ENCODE measurements at regions not wholly inside any gene's neighbourhood (a gene's known extent, or its start where the extent isn't known, plus 50 kb on each side); places are given as distances from the start of the nearest gene placed in this dataset.

DNA sequence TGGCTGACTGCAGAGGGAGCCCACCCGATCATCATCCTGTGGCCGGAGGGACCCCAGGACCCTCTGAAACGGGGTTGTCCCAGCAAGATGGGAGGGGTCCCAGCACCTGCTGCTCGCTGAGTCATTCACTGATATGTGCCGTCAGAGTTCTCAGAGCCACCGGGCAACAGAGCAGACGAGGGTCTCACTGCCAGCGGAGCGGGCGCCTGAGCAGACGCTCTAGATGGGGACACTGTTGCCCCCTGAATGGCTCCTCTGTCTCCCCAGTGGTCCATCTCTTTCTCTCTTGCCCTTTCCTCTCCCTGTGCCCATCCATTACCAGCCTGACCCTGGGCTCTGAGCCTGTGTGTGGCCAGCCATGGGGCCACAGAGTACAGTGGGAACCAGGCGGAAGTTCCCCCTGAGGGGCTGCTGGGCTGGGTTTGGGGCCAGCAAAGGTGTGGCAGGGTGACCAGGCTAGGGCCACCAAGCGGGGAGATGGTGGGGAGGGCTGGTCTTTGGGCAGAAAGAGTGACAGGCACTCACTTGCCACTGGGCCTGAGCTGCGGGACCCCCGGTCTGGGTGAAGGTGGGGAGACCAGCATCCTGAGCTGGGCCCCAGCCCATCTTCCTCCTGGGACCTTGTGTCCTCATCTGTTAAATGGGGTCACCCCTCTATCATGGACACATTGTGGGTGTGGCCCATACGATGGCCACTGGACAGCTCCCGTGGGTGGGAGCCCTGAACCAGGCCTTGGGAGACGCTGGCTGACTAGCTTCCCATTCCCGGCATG, 90.9 kb downstream of the HMX1 start:
- no TSS peak for BruUV-seq (replicated peaks)
- Histone ChIP-seq H3K4me1 (ENCODE audit: insufficient read depth, low read length, poor library complexity, severe bottlenecking) (no peaks in the 10 kb centered on the region), H3K36me3 (ENCODE audit: insufficient read depth, low read length, poor library complexity, severe bottlenecking) (no peaks in the 10 kb centered on the region), H3K4me3 (ENCODE audit: low read depth, low read length, poor library complexity, severe bottlenecking) (no peak overlapping the region), H3K27ac (ENCODE audit: low read depth, low read length, poor library complexity, severe bottlenecking) (no peak overlapping the region), H3K9me3 (ENCODE audit: low read depth, low read length, poor library complexity, severe bottlenecking) (no peaks in the 10 kb centered on the region), H3K27me3 (replicated peaks; ENCODE audit: insufficient read depth, low read depth, low read length, poor library complexity) (no peaks in the 10 kb centered on the region)
- POLR2A ChIA-PET (ENCODE audit: low non-redundant PET), result no interaction called here
- CTCF ChIA-PET, result no interaction called here
- TF ChIP-seq, protein P1, sequence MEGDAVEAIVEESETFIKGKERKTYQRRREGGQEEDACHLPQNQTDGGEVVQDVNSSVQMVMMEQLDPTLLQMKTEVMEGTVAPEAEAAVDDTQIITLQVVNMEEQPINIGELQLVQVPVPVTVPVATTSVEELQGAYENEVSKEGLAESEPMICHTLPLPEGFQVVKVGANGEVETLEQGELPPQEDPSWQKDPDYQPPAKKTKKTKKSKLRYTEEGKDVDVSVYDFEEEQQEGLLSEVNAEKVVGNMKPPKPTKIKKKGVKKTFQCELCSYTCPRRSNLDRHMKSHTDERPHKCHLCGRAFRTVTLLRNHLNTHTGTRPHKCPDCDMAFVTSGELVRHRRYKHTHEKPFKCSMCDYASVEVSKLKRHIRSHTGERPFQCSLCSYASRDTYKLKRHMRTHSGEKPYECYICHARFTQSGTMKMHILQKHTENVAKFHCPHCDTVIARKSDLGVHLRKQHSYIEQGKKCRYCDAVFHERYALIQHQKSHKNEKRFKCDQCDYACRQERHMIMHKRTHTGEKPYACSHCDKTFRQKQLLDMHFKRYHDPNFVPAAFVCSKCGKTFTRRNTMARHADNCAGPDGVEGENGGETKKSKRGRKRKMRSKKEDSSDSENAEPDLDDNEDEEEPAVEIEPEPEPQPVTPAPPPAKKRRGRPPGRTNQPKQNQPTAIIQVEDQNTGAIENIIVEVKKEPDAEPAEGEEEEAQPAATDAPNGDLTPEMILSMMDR (conservative IDR thresholded peaks at IDR 0.05; ENCODE audit: low read depth, low read length), result no peak
- no peak for TF ChIP-seq EZH2 (IDR thresholded peaks at IDR 0.05; ENCODE audit: borderline replicate concordance, low read depth, low read length, poor library complexity, severe bottlenecking)
- intact Hi-C loops (cut with micrococcal nuclease; ENCODE audit: unreplicated experiment), result no loop called here
- DNase-seq (ENCODE audit: low spot score), result no peak

DNA sequence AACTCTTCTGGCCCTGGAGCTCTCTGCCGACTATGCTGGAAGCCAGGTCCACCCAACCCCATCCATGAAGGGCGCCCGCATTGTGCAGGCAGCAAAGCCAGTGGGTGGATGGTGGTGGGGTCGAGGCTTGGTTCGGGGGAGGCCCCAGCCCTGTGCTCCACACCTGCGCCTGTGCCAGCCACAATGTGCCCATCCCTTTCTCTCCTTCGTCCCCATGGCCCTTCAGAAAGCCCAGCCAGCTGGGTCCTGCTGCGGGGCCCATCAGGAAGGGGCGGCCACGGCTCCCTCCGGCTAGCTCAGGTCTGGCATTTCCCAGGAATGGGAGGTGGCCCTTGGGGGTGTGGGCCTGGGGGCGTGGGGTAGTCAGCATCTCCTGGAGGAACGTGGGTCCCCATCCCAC, 91.6 kb downstream of the HMX1 start:
- no peaks in the 10 kb centered on the region for H3K4me1 ChIP-seq (ENCODE audit: insufficient read depth, low read length, poor library complexity, severe bottlenecking)
- no peaks in the 10 kb centered on the region for H3K36me3 ChIP-seq (ENCODE audit: insufficient read depth, low read length, poor library complexity, severe bottlenecking)
- H3K9me3 ChIP-seq (ENCODE audit: low read depth, low read length, poor library complexity, severe bottlenecking), result no peaks in the 10 kb centered on the region
- no peak overlapping the region for H3K4me3 ChIP-seq (ENCODE audit: low read depth, low read length, poor library complexity, severe bottlenecking)
- ChIA-PET CTCF (no interaction called here), POLR2A (ENCODE audit: low non-redundant PET) (no interaction called here)
- H3K27ac ChIP-seq (ENCODE audit: low read depth, low read length, poor library complexity, severe bottlenecking), result no peak overlapping the region
- TF ChIP-seq, protein P1 (conservative IDR thresholded peaks at IDR 0.05; ENCODE audit: low read depth, low read length), result no peak
- no peak for TF ChIP-seq EZH2 (IDR thresholded peaks at IDR 0.05; ENCODE audit: borderline replicate concordance, low read depth, low read length, poor library complexity, severe bottlenecking)
- no TSS peak for BruUV-seq (replicated peaks)
- DNase-seq (ENCODE audit: low spot score), result no peak
- H3K27me3 ChIP-seq (replicated peaks; ENCODE audit: insufficient read depth, low read depth, low read length, poor library complexity), result no peaks in the 10 kb centered on the region
- intact Hi-C loops (cut with micrococcal nuclease; ENCODE audit: unreplicated experiment), result no loop called here

DNA sequence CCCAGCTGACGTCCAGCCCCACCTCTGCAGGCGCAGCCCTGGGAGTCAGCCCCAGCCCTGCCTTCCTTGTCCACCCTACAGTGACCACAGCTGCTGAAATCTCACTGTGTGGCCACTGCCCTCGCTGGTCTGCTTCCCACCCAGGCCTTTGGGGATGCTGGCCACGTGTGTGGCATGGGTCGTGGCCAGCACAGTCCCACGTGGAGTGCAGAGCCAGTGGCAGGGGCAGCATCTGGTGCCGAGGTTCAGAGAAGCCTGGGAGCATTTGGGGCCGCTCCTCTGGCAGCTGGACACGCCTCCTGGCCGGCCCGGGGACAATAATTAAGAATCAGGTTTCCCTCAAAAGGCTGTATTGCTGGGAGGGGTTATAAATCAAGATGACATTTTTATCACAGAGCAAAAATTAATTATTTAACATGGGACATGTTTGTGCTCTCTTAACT, 92.1 kb downstream of the HMX1 start:
- Histone ChIP-seq H3K4me3 (ENCODE audit: low read depth, low read length, poor library complexity, severe bottlenecking) (no peak overlapping the region), H3K9me3 (ENCODE audit: low read depth, low read length, poor library complexity, severe bottlenecking) (no peaks in the 10 kb centered on the region), H3K4me1 (ENCODE audit: insufficient read depth, low read length, poor library complexity, severe bottlenecking) (no peaks in the 10 kb centered on the region), H3K36me3 (ENCODE audit: insufficient read depth, low read length, poor library complexity, severe bottlenecking) (no peaks in the 10 kb centered on the region), H3K27ac (ENCODE audit: low read depth, low read length, poor library complexity, severe bottlenecking) (no peak overlapping the region), H3K27me3 (replicated peaks; ENCODE audit: insufficient read depth, low read depth, low read length, poor library complexity) (no peaks in the 10 kb centered on the region)
- ChIA-PET POLR2A (ENCODE audit: low non-redundant PET) (no interaction called here), CTCF (no interaction called here)
- TF ChIP-seq EZH2 (IDR thresholded peaks at IDR 0.05; ENCODE audit: borderline replicate concordance, low read depth, low read length, poor library complexity, severe bottlenecking), result no peak
- TF ChIP-seq, protein P1 (conservative IDR thresholded peaks at IDR 0.05; ENCODE audit: low read depth, low read length), result no peak
- no TSS peak for BruUV-seq (replicated peaks)
- intact Hi-C loops (cut with micrococcal nuclease; ENCODE audit: unreplicated experiment), result no loop called here
- DNase-seq (ENCODE audit: low spot score), result no peak

Data from A673 (cell line).